GM18508 (cell line): ENCODE measurements at regions not wholly inside any gene's neighbourhood (a gene's known extent, or its start where the extent isn't known, plus 50 kb on each side); places are given as distances from the start of the nearest gene placed in this dataset.
A peak's percentile ranks its signal among the peaks of the same experiment; 100 is the strongest.

Experiments used
- ATAC-seq: cut with Tn5 transposase; IDR thresholded peaks from one replicate; pipeline ENCODE4 v1.9.1; 2021; ENCODE audit warnings: moderate number of reproducible peaks; ENCODE audit not compliant: insufficient read depth, unreplicated experiment

DNA sequence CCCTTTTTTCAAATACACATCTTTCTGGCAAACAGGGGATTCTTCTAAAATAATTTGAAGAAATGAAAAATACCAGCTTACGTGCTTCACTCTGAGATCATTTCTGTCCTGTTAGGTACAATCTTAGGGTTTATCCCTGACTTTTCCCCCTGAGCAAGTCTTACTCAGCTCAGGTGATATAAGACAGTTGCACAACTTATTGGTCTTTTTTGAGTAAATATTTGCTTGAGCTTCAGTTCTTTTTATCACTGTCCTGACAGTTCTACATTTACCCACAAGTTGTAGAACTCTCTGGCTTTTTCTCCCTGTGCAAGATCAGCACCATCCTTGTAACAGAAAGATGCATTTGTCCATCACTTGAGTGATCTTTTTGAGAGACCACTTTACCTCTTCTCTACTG, 84.9 kb downstream of the MID1IP1 start:
- no peak for ATAC-seq

DNA sequence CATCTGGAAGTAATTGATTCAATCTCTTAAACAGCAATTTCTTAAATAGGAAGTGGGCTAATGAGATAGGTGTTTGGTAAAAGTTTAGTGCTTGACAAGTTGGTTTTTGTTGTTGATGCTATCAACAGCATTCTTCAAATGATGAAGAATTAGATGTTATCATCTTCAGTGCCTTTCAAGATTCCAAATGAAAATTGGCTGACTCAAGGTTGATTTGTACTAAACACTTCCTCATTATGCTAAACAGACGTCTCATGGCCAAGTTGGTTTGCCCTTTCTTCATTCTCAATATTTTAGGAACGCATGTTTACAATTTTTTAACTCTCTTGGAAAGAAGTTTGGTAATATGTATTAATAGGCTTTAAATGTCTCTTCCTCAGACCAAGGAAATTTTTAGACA, 86.0 kb downstream of the MID1IP1 start:
- ATAC-seq = no peak

DNA sequence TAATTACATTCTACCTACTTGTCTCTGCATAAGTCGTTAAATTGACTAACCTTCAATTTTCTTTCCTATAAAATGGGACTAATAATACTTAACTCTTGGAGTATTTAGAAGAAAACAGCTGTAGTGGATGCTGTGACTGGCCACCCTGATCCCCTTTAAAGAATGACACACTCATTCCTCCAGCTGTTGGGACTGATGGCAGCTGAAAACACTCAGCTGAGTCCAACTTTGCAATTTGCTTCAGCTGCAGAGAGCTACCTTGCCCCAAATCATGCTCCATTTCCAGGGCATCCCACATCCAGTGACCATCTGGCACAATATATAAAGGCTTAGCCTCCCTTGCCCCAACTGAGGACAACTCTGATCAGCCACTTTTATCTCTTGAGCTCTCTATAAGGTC, 89.1 kb downstream of the MID1IP1 start:
- ATAC-seq = no peak

DNA sequence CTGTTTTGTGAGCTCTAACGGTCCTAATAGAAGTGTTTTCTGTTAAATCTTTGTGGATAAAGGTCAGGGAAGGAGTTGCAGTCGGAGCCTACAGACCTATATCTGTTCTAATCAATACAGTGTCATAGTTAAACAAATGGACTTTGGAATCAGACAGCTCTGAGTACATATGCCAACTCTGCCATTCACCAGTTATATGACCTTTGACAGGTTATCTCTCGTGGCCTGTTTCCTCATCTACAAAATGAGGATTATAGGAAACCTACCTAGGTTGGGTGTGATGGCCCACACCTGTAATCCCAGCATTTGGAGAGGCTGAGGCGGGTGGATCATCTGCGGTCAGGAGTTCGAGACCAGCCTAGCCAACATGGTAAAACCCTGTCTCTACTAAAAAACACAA, 89.7 kb downstream of the MID1IP1 start:
- ATAC-seq = no peak

DNA sequence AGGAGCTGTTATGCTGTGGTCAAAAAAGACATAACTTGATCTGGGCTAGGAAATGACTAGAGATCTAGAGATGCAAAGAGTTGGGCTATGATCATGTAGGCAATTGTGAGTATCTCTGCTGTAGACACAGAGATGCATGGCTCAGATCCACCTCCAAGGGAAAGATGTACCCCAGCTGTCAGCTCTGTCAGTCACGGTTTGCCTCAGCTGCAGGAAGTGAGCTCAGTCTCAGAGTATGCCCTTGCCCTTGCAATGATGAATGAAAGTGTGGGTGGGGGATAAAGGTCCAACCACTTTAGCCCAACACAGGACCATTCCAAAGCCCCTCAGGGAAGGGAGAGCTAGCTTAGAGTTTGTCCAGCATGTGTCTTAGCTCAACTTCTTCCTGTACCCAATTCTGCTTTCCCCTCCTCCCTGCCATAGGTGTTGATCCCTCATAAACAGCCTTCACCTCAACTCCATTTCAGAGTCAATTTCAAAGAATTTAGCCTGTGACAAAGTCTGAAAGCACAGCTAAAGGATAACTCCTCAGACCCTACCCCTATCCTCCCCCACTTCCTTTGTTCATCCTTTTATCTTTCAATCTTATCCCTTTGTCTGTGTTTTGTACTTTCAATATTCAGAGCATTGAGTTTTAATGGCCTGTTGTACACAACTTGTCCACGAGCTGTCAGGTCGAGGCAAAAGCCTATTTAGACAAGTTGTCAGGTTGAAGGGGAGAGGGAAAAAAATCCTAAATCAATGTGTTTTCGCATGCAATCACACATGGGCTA, 90.6 kb downstream of the MID1IP1 start:
- peak; percentile 86 for ATAC-seq

DNA sequence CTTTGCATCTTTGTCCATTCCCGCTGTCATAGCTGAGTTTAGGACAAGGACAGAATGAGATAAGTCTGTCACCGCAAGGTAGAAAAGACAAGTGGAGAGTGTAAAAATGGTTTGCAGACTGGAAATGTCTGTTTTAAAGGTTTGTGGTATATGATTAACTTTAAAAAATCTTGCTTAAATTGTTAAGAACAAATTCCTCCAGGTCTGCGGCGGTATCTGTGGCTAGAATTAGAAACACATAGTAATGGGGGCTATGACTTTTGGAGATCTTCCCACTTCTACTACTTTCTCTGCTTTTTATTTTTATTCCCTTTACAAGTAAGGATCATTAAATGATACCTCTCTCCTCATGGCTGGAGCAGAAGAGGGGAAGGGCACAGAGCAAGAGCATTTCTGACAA, 92.2 kb downstream of the MID1IP1 start:
- ATAC-seq = no peak

DNA sequence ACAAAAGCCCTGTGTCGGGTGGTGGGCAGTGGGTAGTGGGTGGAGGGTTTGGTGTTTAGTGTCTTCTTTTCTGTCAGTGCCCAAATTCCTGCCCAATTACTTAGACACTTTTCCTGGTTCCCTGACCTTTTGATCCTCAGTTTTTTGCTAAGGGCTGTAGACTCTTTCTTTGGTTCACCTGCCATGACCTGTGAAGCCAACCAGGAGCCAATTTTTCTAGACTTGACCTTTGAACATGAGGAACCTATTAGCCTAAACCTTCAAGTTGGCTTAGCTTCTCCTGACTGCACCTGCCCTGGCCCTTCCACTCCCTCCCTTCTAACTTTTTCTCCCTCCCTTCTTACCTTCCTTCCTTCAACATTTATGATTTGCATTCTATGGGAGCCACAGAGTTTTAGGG, 94.5 kb downstream of the MID1IP1 start:
- no peak for ATAC-seq

DNA sequence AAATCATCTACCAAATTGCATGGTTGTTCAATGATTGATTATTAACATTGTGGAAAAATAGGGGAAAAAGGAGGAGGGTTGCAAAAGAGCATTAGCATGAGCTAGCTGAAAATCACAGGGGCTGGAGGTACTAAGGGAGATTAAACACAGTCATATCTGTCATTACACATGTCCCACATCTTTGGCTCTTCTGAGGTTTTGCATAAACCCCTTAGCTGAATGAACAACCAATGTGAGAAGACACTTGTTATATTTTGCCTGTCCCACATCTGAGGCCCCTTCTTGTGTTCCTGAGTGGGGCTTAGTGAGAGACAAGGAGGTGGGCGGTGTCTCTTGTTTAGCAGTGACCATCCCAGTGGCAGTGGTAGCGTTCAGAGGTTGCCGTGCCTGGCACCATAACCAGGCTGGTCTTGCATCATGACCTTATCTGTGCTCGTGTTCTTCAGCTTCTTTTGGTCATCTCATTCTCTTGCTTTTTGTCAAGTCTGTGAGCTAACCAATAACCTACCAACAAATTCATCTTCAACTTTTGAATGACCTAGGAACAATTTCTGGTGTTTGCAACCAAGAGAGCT, 95.6 kb downstream of the MID1IP1 start:
- peak; percentile 60 for ATAC-seq

DNA sequence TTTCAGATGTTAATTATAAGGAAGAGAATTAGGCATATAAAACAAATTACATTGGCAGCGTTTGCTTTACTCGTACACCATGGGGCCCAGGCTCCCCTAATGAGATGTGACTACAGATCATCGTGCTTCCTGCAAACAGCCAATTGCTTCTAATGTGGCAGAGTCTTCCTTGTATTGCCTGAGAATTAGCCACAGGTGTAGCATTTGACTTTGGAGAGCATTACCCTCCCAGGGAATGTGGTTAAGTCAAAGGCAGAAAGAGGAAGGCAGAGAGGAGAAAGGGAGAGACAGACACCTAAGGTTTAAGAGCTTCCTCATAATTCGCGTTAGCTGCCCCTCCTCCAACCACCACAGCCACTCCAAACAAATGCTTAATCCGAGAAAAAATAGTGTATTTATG, 97.0 kb downstream of the MID1IP1 start:
- no peak for ATAC-seq

DNA sequence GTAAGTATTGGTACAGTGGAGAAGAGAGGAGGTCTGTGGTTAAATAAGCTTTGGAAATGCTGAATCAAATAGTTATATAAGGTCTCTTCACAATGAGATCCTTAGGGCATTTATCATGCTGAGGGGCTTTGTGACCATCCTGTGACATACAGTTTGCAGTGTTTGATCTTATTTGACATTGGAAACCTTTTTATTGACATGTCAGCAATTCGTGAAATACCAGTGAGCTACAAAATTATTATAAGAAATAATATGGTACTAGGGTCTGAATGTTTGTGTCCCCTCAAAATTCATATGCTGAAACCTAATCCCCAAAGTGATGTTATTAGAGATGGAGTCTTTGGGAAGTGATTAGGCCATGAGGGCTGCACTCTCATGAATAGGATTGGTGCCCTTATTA, 98.4 kb downstream of the MID1IP1 start:
- ATAC-seq = no peak

DNA sequence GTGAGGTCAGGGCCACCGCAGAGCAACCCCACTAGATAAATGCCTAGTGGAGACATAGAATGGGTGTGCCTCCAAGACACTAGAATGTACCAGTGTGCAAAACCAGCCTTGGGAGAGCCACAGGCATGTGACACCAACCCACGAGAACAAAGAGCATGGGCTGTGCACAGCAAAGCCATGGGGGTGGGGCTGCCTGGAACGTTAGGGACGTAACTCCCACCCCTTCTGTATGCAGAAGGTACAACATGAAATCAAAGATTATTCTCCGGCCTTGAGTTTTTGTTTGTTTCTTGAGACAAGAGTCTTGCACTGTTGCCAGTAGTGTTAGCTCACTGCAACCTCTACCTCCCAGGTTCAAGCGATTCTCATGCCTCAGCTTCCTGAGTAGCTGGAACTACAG, 99.5 kb downstream of the MID1IP1 start:
- no peak for ATAC-seq

DNA sequence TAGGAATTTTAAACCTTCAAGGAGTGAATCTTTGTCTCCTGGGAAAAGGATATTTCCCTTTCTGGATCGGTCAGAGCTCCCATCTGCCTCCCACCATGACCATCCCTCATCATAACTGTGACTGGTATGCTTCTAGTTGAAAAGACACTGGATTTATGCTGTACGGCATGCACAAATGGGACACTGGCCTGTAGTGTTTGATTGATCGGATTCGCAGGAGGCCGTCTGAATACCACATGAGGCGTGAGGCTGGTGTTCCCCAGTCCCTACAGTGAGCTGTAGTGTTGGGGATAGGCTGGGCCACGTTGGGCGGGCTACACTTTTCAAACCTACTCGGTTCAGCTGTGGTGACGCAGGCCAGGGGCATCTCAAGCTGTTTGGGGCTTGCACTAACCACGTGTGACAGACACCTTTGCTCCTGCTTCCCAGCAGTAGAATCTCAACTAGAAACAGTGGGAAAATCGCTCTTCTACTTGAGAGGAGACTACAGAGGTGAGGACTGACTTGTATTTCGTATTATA, 101.8 kb downstream of the MID1IP1 start:
- ATAC-seq = no peak

DNA sequence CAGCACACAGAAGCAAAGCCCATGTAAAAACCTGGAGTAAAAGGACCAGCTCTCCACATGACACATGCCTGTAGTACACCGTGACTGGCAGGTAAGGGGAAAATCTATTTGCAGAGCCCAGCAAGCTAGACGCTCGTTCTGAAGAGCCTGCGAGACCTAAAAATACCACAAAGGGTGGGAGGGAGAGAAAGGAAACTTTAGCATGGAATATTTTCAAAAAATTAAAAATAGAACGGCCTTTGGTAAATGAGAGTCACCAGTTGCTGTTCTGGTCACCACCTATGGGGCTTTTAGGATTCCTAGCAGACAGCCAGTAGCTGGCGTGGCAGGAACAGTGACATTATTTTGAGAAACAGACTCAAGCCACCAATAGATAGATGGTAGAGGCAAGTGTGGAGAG, 115.5 kb downstream of the MID1IP1 start:
- no peak for ATAC-seq

DNA sequence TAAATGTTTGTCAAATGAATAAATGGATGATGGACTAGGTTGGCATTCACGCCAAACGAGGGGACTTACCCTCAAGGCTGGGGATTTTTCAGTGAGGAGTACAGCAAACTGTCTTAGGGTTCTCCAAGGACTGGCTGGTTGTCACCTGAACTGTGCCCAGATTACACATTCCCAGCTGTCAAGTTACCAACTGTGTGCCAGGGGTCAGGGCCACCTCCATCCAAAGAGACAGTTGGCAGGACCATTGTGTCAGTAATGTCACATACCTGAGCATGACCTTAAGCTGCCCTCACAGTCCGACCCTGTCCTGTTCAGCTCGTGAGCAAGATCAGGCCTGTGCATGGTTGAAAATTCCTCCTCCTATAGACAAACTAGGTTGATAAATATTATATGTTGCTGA, 116.7 kb downstream of the MID1IP1 start:
- no peak for ATAC-seq

DNA sequence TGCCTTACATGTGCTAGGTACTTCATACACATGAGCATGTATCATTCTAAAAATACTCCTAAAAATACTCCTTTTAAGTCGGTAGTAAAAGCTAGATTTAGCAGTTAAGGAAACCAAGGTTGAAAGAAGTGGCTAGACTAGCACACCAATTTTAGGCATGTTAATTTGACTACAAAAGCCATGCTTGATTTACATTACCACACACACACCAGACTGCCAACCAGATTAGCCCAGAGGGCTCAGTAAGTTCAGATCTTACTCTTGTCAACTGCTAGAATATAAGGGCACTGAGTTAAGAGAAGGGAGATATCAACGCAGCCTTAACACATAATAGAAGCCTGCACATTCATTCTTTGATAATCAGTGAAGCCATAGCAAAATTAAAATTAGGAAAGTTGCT, 117.9 kb downstream of the MID1IP1 start:
- no peak for ATAC-seq

DNA sequence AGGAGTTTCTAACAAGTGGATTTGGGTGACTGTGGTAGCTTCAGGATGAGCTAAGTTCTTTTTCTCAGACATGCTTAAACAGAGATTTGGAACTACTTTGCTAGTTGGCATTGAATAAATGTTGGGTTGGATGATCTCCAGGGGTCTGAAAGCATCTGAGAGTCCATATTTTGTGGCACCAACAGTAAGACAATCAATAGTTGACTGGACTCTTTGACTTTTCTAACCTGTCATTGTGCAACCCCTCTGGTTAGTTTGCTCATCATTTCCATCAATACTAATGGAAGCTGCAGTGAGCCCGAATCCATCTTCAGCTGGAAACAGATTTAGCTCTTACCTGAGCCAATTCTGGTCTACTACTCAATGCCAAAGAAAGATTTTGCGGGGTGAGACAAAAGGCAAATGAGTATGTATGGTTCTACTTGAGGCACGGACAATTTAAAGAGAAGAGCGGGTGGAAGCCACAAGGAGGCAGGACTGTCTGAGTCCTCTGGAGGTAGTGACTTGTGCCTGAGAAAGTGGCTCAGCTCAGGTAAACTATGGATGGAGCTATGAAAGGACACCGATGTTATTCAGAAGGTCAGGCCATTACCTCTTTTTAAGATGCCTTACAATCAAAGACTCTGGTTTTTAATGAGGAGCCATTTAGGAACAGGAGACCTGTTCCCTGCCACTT, 118.7 kb downstream of the MID1IP1 start:
- ATAC-seq = no peak

DNA sequence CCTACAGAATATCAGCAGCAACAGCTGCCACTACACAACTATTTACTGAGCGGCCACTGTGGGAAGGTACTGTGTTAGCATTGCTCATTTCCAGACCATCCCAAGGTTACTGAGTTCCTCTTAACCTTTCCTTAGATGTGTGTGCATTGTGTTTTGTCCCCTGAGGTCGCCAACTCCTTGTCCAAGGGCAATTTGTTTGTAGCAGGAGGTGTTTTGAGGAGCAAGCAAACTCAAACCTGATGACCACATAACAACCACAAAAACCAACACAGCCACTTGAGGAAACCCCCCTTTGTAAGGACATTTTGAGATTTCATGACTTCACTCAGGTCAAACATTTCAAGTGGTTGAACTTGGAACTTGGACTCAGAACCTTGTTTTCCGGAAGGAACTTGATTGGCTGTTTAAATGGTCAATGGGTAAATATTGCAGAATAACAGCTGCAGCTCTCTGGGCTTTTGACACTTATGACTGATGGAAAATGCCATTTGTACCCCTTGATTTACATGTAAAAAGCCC, 122.3 kb downstream of the MID1IP1 start:
- no peak for ATAC-seq

DNA sequence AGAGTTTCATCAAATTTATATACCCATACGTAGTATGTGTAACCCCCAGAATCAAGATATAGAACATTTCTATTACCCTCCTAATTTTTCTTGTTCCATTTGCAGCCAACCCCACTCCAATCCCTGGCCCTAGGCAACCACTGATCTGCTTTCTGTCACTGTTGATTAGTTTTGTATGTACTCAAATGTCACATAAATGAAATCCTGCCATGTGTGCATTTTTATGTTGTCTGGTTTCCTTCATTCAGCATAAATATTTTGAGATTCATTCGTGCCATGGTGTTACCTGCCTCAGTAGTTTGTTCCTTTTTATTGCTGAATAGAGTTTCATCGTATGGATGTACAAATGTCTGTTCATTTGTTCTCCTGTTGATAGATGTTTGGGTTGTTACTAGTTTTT, 126.3 kb downstream of the MID1IP1 start:
- no peak for ATAC-seq

DNA sequence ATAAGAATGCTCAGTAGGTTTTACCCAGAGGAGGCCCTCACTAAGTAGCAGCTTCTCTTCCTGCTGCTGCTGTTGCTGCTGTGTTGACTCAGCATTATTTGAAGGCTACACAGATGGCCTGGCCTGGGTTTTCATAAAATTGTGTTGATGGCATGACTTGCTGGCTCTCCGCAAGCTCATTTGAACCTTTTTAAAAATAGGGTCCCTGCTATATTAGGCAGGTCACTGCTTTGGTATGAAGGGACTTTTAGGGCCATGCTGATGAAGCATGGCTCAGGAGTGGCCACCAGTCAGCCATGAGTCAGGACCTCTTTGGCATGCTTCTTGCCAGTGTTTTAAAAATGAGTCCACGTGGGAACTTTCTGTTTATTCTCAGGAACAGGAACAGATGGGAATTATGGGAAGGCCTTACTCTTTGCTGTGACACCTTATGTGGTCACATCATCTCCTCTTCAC, 128.7 kb downstream of the MID1IP1 start:
- no peak for ATAC-seq

DNA sequence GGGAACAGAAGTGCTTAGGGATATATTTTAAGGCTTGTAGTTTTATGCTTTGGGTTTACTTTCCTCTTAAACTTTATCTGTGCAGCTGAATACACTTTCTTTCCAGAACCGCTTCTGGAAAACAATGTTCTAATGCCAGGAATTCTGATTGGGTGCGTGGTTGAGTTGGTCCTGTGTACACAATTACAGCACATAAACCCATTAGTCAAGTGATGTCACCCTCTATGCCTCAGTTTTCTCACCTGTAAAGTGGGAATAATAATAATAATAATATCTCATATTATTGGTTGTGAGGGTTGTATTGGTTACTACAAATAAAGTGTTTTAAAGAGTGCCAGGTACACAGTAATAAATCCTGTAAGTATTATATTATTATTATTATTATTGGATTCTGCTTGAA, 129.2 kb downstream of the MID1IP1 start:
- ATAC-seq = no peak

DNA sequence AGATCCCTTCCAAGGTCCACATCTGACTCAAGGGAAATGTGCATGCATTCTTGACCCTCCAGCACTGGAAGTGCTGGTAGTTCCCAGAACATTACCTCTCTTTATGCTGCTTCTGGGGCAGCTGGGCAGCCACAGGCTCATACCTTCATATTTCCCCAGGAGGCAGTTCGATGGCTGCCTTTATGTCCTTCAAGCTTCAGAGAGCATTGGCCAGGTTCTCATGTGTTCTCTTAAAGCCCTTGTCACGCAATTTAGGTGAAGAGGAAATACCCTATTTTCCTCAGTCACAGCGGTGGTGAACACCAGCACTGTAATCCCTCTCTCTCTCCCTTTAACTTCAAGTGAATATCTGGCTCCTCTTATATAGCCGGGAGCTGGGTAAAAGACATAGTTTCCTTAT, 134.3 kb downstream of the MID1IP1 start:
- no peak for ATAC-seq
